Stimulated activated CD8-positive, alpha-beta memory T cell treated with anti-CD3 and anti-CD28 coated beads, Interleukin-15, amount 100 ng/mL, for 1 hour (primary cell): ENCODE measurements at regions not wholly inside any gene's neighbourhood (a gene's known extent, or its start where the extent isn't known, plus 50 kb on each side); places are given as distances from the start of the nearest gene placed in this dataset.

Experiments
- DNase-seq: peaks from one replicate; pipeline ENCODE4 v3.0.0-alpha.2; 2020; ENCODE audit warnings: low read depth

DNA sequence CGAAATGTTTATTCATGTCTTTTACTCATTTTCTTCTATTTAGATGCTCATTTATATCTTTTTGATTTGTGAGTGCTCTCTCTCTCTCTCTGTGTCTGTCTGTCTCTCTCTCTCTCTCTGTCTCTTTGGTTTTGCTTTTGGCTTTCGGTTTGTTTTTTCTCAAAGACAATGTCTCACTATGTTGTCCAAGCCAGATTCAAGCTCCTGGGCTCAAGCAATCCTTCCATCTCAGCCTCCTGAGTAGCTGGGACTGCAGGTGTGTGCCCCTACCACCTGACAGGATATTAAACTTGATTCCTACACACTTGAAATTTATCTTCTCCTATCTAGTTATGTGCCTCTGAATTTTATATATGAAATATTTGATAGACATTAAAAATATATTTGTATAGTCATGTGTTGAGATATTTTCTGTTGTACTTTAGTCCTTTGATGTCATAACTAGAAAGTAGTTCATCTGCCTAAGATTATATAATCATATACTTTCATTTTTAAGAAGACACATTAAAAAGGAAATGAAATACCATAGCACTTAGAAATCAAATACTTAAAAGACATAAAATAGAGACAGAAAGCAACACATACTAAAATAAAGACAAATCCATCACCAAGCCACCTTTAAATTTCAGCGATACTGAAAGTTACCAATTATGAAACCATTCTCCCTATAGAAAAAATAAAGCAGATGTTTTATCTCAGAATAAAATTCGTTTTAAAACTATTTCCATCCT is 68.1 kb upstream of the SFMBT2 start:
- no peak for DNase-seq

DNA sequence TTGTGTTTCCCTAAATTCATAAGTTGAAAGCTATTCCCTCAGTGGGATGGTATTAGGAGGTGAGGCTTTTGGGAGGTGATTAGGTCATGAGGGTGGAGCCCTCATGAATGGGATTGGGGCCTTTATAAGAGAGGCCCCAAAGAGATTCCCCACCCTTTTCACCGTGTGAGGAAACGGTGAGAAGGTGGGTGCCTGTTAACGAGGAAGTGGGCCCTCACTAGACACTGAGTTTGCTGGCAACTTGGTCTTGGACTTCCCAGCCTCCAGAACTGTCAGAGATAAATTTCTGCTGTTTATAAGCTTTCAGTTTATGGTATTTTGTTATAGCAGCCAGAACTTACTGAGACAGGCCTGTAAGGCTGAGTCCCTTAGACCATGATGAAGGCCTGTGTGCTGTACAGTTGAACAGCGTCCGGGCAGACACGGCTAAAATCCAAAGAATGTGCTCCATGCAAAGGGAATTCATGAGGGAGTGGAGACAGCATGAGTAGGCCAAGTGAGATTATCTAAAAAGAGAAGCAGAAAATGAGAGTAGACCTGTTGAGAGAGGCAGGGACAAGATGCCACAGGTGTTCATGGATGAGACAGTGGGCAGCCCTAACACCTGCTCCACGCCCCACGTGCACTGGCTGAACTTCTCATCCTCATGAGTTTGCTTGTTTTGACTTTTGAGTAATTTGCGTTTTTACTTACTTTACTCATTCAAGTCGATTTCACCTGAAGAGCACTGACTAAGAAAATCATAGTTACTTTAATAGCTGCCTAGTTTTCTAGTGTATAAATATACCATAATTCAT is 66.9 kb upstream of the SFMBT2 start:
- DNase-seq = no peak

DNA sequence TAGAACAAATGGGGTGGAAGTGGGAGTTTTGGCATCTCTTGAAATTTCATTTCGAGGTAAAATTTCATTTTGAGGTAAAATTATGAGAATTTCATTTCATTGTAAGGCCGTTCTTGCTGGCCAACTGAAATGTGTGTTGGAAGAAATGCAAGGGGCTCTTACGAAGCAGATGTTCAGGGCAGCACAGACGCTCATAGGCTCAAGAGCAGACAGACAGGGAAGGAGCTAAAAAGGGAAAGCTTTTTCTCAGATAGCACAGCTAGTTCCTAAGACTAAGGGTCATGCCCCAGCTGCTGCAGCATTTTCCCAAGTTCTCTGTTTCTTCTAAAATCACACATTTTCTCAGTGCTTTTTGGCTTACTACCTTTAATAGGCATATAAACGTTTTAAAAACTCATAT is 65.1 kb upstream of the SFMBT2 start:
- DNase-seq = no peak

DNA sequence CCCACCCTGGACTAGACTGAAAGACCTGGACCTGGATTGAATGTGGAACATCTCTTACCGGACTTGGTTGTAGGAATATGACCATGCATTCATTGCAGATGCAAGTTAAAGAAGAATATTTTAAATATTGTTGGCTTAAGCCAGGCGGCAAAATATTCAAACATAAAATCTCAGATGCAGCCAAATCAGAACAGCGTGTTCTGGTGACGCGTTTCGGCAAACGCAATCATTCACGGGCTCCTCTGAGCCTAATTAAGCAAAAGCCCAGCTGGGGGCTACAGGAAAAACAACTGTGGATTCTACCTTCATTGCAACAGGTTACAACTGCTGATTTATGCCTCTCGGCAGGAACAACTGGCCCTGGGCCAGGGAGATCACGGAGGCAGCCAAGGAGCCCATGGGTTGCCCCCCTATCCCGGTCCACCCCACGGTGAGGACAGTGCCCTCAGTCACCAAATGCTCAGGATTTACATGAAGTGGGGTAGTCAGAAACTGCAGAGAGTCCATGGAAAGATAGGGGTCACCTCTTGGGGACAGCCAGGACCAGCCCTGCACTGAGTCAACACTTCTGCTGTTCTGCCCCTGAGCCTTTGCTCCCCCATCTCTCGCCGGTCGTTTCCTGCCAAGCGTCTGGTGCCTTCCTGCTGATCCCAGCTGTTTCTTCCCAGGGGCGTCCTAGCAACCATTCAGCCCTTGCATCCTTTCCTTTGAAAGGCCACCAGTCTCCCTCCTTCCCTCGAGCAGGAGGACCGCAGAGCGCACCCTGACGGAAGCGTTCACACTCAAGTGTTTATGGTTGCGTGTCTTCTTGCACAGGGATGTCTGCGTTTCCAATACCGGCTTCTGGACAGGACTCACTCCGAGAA is 64.4 kb upstream of the SFMBT2 start:
- no peak for DNase-seq

DNA sequence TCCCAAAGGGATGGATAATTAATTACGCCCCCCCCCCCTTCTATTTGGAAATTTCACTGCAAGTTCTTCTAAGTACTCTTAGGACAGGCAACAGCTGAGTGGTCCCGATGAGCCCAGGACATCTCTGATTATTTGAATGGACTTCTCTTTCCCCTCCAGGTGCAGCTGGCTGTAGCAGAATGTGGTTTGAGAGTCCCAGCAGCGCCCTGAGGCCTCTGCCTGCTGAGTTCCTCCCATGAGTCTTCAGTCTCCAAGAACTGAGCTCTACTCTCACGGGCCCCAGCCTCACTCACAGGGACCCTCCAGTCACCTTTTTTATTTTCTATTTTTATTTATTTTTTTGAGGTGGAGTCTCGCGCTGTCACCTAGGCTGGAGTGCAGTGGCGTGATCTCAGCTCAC is 63.6 kb upstream of the SFMBT2 start:
- no peak for DNase-seq

DNA sequence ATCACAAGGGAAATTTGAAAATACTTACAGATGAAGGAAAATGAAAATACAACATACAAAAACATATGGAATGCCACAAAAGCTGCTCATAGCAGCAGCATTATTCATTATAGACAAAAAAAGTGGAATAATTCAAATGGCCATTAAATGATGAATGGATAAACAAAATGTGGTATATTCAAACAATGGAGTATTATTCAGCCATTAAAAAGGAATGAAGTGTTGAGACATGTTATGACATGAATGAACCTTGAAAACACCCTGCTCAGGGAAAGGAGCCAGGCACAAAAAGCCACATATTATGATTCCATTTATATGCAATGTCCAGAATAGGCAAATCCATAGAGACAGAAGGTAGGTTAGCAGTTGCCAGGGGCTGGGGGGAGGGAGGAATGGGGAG is 62.6 kb upstream of the SFMBT2 start:
- no peak for DNase-seq

DNA sequence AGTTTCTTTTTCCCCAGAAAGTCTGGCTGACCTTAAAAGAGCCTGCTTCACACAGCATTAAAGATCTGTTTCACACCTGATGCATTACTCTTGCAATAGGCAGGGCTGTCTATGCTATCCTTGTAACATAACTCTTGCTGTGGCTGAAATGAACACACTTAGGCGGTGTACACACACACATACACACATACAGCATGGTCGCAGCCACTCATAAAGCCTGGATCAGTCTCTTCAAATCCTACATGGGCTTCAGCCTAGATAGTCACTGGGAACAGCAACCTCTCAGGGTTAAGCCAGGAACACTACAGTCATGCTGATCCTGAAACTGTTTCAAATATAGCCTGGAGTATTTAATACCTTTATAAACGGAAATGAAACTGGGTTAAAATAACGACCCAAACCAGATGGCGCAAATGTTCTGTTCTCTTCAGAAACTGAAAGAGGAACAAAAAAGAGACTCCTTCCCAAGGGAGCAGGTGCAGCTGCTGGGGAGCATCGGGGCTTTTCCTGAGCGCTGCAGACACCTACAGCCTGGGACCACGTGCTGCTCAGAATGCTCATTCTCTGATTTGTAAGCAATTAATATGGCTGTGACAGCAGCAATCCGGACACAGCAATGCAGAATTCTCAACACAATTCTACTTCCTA is 61.0 kb upstream of the SFMBT2 start:
- no peak for DNase-seq

DNA sequence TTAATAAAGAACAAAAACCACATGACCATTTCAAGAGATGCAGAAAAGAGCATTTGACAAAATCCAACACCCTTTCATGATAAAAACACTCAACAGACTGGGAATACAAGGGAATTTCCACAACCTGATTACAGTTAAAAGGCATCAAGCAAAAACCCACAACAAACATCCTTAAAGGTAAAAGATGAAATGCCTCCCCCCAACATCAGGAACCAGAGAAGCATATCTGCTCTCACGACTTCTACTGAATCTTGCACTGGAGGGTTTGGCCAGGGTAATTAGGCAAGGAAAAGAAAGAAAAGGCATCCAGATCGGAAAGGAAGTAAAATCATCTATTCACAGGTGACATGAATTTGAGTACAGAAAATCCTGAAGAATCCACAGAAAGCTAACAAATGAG is 59.5 kb upstream of the SFMBT2 start:
- DNase-seq = no peak

DNA sequence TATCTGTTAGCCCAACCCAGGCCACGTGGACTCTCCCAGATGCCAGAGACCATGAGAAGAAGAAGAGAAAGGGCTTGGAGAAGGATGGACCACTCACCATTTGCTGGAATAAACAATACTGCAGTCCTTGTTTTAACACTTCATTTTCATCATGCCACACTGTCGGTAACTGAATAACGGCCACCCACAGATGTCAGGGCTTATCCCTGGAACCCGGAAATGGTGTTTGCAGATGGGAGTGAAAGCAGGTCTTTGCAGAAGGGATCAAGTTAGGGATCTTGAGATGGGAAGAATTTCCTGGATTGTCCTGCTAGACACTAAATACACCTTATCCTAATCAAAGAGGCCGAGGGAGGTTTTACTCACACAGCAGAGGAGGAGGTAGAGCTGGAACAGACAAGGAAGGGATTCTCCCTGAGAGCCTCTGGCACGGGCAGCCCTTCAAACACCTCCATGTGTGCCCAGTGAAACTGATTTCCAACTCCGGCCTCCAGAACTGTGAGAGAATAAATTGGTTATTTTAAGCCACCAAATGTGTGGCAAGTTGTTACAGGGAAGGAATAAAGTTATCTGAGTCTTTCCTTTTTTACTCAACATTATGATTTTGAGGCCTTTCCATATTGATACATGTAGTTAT is 56.3 kb upstream of the SFMBT2 start:
- DNase-seq = no peak

DNA sequence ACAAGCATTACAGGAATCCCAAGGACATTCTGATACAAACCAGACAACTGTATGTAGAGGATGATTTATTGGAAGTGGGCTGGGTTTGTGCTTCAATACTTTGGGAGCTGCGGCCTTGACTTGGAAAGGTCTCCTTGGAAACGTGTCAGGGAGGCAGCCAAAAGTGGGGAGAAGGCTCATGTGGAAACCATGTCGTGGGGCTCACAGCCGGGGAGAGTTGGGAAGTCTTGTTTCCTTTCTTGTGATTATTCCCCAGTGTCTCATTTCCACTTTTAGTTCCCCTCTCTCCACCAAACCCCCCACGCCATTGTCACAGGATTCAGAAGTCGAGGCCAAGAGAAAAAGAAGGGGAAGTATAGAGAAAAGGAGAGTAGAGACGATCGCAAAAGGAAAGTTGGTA is 53.9 kb upstream of the SFMBT2 start:
- DNase-seq = no peak
